Stimulated activated CD8-positive, alpha-beta memory T cell treated with anti-CD3 and anti-CD28 coated beads, Interleukin-2, amount 100 ng/mL, for 48 hours (primary cell): ENCODE measurements at regions not wholly inside any gene's neighbourhood (a gene's known extent, or its start where the extent isn't known, plus 50 kb on each side); places are given as distances from the start of the nearest gene placed in this dataset.
"Not testable (repeated sequence)": the region's sequence is repeated elsewhere in the genome, so short reads cannot be mapped to it uniquely, and the experiment has no call there.

Source experiments
- DNase-seq, 2 donors: peaks; one replicate each; pipeline ENCODE4 v3.0.0-alpha.2; 2020; ENCODE audit warnings: low read depth in 2 of 2

- DNase-seq, result not testable (repeated sequence)
Measured at GRCh38 chr10:124167925-124168324, 74.5 kb upstream of the CHST15 start.

GRCh38 chr10:124166431-124167125 lies 73.2 kb upstream of the CHST15 start:
- DNase-seq, result no peak

- DNase-seq, result no peak
Measured at GRCh38 chr10:124165827-124166226, 72.4 kb upstream of the CHST15 start.

GRCh38 chr10:124165311-124165710 lies 71.9 kb upstream of the CHST15 start:
- DNase-seq, result no peak

GRCh38 chr10:124164264-124164663 lies 70.9 kb upstream of the CHST15 start:
- no peak for DNase-seq

- DNase-seq, result no peak
Measured at GRCh38 chr10:124162774-124163354, 69.5 kb upstream of the CHST15 start.

- no peak for DNase-seq
Measured at GRCh38 chr10:124162136-124162535, 68.7 kb upstream of the CHST15 start.

GRCh38 chr10:124161601-124162000 lies 68.2 kb upstream of the CHST15 start:
- DNase-seq, result no peak

- DNase-seq, result no peak
Measured at GRCh38 chr10:124160943-124161582, 67.7 kb upstream of the CHST15 start.

GRCh38 chr10:124160176-124160575 lies 66.8 kb upstream of the CHST15 start:
- DNase-seq, result no peak

GRCh38 chr10:124159153-124159552 lies 65.8 kb upstream of the CHST15 start:
- no peak for DNase-seq

GRCh38 chr10:124158592-124158991 lies 65.2 kb upstream of the CHST15 start:
- no peak for DNase-seq

- no peak for DNase-seq
Measured at GRCh38 chr10:124157271-124157681, 63.9 kb upstream of the CHST15 start.

GRCh38 chr10:124156524-124157260 lies 63.3 kb upstream of the CHST15 start:
- DNase-seq, result no peak

- no peak for DNase-seq
Measured at GRCh38 chr10:124155781-124156435, 62.5 kb upstream of the CHST15 start.

GRCh38 chr10:124153023-124153826 lies 59.8 kb upstream of the CHST15 start:
- DNase-seq, result peak; percentile 5 to 23

GRCh38 chr10:124152139-124153022 lies 59.0 kb upstream of the CHST15 start:
- no peak for DNase-seq

- DNase-seq, result no peak
Measured at GRCh38 chr10:124151466-124152095, 58.2 kb upstream of the CHST15 start.

- DNase-seq, result no peak
Measured at GRCh38 chr10:124150807-124151417, 57.5 kb upstream of the CHST15 start.
